COR-L47 (cell line): ENCODE measurements at regions not wholly inside any gene's neighbourhood (a gene's known extent, or its start where the extent isn't known, plus 50 kb on each side); places are given as distances from the start of the nearest gene placed in this dataset.
A peak's percentile ranks its signal among the peaks of the same experiment; 100 is the strongest.

ENCODE experiments used
- DNase-seq: peaks from one replicate; lab custom pipeline; 2025; lab: John Stamatoyannopoulos, UW

- no peak for DNase-seq
Measured at GRCh38 chr5:117065161-117065560, 490.5 kb upstream of the SEMA6A start.

DNA sequence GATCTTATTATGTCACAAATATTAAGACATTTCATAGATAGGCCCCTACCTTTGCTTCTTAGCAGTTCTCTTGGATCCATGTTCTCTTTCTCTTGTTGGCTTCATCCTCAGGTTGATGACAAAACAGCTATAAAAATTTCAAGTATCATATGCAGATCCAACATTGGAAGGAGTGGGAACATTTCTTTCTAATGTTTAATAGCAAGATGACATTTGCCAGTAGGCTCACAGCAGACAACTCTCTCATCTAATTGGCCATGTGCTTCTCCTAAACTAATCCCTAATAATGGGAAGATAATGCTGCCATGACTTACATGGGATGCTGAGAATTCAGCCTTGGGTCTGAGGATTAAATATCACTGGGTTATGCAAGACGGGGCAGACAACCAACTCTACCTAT, 485.5 kb upstream of the SEMA6A start:
- no peak for DNase-seq

- DNase-seq = no peak
Measured at GRCh38 chr5:117058740-117059139, 484.1 kb upstream of the SEMA6A start.

GRCh38 chr5:117055517-117055916, 480.9 kb upstream of the SEMA6A start:
- no peak for DNase-seq

DNA sequence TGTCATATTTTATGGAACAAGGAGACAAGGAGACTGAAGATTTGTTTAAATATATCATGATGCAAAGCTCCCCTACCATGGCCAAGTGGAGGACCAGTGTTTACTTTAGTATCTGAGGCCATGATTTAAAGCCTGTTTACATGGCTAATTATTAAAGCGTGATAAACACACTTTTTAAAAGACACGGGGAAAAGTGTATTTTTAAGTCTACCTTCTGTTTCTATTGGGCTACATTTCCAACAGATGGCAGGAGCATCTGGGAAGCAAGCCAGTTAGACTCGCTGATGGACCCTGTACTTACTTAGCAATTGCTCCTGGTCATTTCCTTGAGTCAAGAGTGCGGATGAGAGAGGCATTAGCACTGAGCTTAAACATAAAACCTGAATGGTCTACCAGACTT, 480.3 kb upstream of the SEMA6A start:
- peak; percentile 55 for DNase-seq

GRCh38 chr5:117054141-117054540, 479.5 kb upstream of the SEMA6A start:
- DNase-seq = no peak

DNA sequence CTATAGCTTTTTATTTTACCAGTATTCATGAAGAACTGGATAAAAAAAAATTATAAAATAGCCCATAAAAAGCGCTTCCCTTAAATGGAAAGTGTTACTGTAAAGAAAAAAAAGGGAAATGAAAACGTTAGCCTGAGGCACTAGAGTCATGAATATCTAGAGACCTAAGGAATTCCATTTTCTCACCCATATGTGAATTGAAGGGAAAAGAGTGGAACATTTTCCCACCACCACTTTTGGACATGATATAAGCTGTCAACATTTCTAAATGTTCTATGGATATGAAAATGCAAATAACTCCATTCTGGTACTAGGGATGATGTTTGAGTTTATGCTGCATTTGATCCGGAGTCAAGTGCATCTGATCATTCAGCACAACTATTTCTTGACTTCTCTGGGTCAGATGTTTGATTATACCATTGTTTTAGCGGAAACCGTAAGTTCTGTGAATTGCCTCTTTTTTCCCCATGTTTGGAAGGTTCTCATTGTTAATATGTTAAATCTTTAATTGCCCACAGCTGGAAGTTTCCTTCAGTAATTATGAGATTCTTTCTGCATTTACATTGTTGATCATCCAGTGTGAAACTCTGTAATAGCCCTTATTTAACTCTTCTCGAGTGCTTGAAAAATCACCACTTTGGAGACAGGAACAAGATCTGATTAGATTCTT, 467.4 kb upstream of the SEMA6A start:
- no peak for DNase-seq

GRCh38 chr5:117039035-117039434, 464.4 kb upstream of the SEMA6A start:
- no peak for DNase-seq

DNA sequence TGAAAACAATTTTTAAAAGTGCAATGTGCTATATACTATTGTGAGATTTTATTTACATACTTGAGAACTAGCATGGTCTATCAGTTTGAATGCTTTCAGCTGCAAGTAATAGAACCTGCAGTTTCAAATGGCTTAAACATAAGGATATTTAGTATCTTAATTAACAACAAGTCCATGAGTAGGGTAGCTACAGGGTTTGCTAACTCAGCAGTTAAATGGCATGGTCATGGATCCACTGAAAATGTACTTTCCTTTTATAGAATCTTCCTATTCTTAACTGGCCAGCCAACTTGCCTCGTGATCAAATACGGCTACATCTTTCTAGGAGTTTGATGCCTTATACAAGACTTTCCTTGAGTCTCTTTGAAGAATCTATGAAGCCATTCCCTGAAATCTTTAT, 452.8 kb upstream of the SEMA6A start:
- no peak for DNase-seq

- DNase-seq = no peak
Measured at GRCh38 chr5:117020999-117021398, 446.4 kb upstream of the SEMA6A start.

DNA sequence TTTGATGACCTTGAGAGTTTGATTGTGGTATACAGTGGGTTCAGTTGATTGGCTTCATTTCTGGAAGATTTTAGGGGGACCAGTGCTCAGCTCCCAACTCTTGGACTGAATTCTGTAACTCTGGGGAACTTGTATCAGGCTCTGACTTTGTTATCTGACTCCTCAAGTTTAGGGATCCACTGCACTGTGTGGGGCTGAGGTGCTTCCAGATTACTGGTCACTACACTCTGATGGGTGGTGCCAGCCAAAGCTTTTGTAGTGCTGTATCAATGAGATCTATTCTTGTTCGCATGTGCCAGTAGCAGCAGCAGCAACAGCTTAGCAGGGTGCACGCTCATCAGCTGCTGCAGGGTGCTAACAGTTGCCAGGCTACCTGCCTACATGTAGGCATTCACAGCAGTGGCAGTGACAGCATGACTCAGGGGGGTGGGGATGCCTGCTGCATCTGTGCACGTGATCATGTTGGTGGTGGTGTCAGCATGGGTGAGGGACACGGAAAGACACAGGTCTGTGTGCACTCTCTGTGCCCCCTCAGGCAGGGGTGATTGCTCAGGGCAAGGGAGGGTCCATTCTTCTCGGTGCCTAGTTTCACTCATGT, 438.8 kb upstream of the SEMA6A start:
- DNase-seq = peak; percentile 83

- DNase-seq = no peak
Measured at GRCh38 chr5:117010574-117010973, 436.0 kb upstream of the SEMA6A start.

DNA sequence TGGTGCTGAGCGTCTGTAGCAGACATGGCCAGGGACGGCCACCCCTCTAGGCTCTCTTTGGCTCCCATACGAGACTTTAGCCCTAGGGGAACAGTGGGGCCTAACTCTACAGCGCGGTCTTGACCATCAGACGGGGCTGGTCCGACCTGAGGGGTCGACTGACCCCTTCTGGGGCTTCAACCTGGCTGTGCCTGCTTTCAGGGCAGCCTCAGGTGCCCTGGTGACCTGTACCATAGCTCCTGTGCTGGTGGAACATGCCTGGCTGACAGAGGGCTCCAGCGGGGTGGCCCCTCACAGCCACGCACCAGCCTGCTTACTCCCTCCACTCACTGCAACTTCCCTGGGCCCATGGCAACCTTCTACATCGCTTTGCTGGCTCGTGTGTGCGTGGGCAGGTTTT, 423.4 kb upstream of the SEMA6A start:
- no peak for DNase-seq

DNA sequence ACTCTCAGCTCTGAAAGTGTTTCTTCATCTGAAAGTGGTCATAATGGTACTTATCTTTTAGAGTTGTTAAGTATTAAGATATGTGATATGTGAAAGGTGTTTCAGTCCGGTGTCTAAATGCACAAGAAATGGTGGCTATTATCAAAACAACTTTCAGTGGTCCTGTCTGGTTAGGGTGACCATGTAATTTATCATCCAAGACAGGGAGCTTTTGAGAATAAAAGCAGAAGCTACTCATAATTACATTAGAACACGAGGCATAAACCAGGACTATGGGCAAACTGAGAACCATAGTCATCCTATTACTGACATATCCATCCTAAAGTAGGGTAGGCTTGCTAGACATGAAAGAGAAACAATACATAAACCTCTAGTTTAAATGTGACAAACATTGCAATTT, 418.1 kb upstream of the SEMA6A start:
- no peak for DNase-seq

DNA sequence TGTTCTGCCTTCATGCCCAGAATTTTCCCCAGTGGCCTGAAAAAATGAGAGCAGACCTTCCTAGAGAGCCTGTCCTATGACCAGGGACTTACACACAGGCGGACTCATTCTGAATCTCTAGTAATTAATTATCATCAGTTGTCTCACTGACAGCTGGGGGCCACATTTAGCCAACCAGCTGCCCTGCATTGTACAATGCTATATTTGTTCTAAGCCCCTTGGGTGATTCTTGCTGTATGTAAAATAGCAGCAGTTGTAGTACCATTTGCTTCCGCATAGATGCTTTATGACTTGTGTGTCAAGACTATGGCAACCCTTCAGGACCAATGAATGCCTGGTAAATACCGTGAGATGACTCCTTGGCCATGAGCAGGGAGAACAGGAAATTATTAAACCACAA, 415.4 kb upstream of the SEMA6A start:
- DNase-seq = no peak

DNA sequence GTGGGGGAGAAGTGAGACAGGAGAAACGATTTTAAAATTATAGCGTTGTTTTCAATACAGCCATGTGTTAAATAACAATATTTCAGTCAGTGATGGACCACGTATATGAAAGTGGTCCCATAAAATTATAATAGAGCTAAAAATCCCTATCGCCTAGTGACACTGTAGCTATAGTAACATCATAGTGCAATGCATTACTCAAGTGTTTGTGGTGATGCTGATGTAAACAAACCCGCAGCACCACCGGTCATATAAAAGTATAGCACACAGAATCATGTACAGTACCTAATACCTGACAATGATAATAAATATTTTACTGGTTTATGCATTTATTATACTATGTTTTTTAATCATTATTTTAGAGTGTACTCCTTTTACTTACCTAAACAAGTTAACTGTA, 407.4 kb upstream of the SEMA6A start:
- DNase-seq = no peak

DNA sequence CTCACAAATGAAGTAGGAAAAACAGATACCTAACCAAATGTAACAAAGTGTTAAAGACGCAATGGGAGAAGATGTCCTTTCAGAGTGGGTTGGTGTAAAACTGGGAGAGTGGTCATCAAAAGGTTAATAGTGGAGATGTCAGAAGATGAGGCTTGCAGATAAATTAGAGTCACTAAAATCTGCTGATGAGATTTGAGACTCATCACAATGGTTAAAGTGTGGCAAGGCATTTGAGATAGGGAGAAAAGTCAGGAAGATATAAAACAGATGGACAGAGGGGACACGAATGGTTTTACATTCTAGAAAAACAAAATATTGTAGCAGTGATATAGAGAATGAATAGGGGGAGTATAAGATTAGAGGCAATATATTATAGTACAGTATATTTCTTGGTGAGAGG, 406.0 kb upstream of the SEMA6A start:
- DNase-seq = no peak

- no peak for DNase-seq
Measured at GRCh38 chr5:116976767-116977166, 402.1 kb upstream of the SEMA6A start.

GRCh38 chr5:116971131-116971530, 396.5 kb upstream of the SEMA6A start:
- DNase-seq = no peak

- DNase-seq = peak; percentile 97
Measured at GRCh38 chr5:116970318-116970717, 395.7 kb upstream of the SEMA6A start.

- DNase-seq = no peak
Measured at GRCh38 chr5:116964438-116964837, 389.8 kb upstream of the SEMA6A start.

GRCh38 chr5:116961021-116961420, 386.4 kb upstream of the SEMA6A start:
- DNase-seq = no peak

DNA sequence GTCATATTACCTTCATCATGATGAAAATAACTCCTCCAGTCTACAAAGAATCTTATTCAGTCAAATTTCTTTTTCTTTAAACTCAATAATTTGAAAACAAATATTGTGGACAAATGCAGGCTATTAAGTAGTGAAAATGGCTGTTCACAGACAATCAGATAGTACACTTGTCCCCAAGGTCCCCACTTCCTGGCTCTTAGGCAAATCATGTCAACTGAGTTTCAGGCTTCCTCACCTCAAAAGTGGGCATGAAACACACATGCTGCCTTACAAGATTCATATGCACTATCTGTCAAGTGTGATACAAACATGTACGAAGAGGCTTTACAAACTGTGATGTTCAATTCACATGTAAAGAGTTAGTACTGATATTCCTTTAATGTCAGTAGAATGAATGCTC, 385.2 kb upstream of the SEMA6A start:
- no peak for DNase-seq

GRCh38 chr5:116953251-116953930, 378.8 kb upstream of the SEMA6A start:
- peak; percentile 23 for DNase-seq
